Astrocyte of the cerebellum (primary cell): ENCODE measurements at regions not wholly inside any gene's neighbourhood (a gene's known extent, or its start where the extent isn't known, plus 50 kb on each side); places are given as distances from the start of the nearest gene placed in this dataset.

Experiments used
- DNase-seq: peaks from one replicate; pipeline ENCODE4 v3.0.0-alpha.2; 2011; ENCODE audit warnings: low read depth
- H3K4me3 ChIP-seq: 2 replicates; pipeline ENCODE4 v1.5.1; 2011; ENCODE audit warnings: mild to moderate bottlenecking, low read depth, low read length, moderate library complexity
- in situ Hi-C: cut with HindIII; loops from 2 replicates; pipeline ENCODE4 v1.10.0; 2017; ENCODE audit warnings: low sequenced_read_pairs
- TF ChIP-seq, protein P1 (sequence below): IDR thresholded peaks from 2 replicates; pipeline ENCODE4 v1.5.1; 2012; ENCODE audit warnings: low read length, low read depth, moderate library complexity, mild to moderate bottlenecking; ENCODE audit errors: missing control alignments

DNA sequence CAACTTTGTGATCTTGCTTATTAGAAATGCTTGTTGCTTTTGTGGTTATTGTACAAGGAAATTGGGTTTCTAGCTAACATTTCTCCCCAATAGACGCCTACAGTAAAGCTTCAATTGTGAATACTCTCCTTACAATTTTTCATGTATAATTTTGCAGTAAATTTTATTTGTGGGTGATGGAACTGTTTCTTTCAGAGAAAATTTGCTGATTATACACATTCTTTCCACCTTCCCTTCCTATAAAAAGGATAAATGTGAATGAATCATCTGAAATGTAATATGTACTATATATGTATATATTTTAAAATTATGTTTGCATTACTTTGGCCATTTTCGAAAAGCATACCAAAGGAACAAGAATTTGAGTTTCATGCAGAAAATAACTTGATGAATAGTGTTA is 162.7 kb upstream of the CRBN start:
- TF ChIP-seq, protein P1, sequence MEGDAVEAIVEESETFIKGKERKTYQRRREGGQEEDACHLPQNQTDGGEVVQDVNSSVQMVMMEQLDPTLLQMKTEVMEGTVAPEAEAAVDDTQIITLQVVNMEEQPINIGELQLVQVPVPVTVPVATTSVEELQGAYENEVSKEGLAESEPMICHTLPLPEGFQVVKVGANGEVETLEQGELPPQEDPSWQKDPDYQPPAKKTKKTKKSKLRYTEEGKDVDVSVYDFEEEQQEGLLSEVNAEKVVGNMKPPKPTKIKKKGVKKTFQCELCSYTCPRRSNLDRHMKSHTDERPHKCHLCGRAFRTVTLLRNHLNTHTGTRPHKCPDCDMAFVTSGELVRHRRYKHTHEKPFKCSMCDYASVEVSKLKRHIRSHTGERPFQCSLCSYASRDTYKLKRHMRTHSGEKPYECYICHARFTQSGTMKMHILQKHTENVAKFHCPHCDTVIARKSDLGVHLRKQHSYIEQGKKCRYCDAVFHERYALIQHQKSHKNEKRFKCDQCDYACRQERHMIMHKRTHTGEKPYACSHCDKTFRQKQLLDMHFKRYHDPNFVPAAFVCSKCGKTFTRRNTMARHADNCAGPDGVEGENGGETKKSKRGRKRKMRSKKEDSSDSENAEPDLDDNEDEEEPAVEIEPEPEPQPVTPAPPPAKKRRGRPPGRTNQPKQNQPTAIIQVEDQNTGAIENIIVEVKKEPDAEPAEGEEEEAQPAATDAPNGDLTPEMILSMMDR: no peak
- DNase-seq: no peak
- H3K4me3 ChIP-seq: no peak overlapping the region
- in situ Hi-C loops: loop anchor here (5.0 kb wide), 1 partner anchor 40 kb away; no protein-coding TSS in a partner anchor

DNA sequence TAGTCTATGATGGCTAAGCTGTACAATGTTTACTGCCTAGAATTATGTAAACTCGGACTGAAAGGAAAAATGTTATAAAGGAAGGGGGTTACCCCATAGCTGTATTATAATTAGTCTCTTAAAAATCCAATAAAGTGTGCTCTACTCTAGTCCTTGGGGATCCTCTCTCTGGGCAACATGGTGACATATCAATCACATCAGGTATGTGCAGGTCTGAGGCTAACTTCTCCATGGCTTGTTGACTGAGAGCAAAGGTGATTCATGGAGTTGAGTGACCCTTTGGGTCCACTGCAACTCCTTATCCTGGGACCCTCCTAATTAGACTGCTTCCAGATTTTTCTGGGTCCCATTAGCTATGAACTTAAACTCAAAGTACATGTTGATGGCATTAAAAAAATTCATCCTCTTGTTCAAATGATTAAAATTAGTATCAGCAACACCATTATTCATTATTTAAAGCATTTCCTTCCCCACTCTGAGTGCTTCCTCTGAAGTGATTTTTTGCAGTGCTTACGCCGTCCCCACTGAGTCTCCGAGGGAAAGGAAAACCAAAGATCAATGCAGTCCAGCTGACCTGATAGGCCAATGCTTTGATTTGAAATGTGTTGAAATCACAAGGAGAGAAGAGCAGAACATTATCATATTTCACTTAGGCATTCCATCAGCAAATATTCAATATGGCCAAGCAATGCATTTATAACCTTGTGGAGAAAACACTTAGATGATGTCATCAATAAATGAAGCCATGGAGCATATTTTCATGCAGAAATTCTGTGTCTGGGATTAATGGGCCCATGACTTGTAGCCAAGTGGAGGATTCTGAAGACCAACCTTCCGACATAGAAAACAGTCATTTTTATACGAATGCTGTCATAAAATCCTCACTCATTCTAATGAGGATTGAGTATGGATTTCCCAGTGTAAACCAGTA is 161.7 kb upstream of the CRBN start:
- TF ChIP-seq, protein P1: no peak
- no peak overlapping the region for H3K4me3 ChIP-seq
- in situ Hi-C loops: loop anchor here (5.0 kb wide), 1 partner anchor 39 kb away; no protein-coding TSS in a partner anchor
- no peak for DNase-seq

DNA sequence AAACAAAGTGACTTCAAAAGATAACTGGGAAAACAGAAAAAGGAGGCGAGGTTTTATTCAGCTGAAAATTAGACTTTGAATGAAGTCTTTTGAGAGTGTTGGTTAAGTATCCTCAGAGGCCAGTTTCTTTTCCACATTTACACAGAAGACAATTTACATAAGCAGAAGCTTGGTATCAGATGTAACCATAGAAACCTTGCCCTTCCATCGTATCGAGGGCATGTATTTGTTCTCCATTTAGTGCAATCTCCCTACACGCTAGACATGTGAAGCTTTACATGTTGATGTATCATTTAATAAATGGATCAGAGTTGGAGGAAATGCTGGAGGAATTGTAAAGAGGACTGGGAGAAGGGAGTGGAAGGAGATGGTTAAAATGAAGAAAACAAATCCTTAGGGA is 161.0 kb upstream of the CRBN start:
- H3K4me3 ChIP-seq: no peak overlapping the region
- in situ Hi-C loops: loop anchor here (5.0 kb wide), 1 partner anchor 38 kb away; no protein-coding TSS in a partner anchor
- TF ChIP-seq, protein P1: no peak
- DNase-seq: no peak

DNA sequence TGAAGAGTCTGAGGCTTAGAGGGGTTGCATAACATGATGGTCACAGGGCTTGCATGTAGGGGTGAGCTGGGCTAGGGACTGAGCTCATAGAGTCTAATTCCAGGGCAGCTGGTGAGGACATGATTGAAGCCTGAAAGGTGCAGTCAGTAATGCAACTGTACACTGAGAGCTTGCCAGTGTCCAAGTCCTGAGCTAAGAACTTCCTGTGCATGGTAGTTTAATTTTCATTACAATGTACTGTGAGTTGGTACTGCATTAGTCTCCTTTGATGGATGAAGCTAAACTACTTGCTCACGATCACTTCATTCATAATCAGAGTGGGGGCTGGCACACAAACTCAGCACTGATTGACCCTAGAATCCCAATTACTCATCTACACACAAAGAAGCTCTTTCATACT is 156.4 kb upstream of the CRBN start:
- DNase-seq: no peak
- in situ Hi-C loops: no loop called here
- TF ChIP-seq, protein P1: no peak
- H3K4me3 ChIP-seq: no peak overlapping the region

DNA sequence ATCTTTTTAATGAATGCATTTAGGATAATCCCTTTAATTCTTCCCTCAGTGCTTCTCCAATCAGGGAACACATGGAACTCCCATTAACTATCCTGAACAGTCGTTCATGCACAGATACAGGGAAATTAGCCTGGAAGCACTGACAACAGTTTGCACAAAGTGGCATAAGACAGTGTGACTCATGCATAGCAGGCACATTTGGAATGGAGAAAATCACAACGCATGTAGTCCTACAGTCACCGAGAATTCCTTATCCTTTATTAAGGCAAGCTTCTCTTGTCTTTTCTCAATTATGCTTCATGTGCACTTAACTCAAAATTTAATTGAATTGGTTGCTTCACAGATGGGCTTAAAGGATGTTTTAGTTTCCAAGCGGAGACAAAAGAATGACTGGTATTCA is 155.0 kb upstream of the CRBN start:
- no peak for DNase-seq
- in situ Hi-C loops: no loop called here
- no peak overlapping the region for H3K4me3 ChIP-seq
- TF ChIP-seq, protein P1: no peak

DNA sequence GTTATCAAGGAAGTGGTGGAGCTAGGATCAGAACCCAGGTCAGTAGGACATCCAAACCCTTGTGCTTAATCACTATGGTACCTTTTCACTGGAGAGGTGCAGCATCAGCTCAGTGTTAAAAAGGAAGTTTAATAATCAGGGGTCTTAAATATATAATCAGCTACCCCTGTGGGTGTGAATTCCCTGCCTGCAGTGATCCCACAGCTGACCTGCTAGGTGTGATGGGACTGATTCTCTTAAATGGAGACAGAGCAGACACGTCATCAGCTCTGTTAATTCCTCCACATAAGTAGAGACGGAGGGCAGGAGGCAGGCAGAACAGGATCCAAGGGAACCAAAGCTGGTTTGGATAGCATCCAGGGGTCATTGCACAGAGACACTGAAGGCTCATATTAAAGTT is 154.1 kb upstream of the CRBN start:
- TF ChIP-seq, protein P1: no peak
- H3K4me3 ChIP-seq: no peak overlapping the region
- in situ Hi-C loops: no loop called here
- no peak for DNase-seq
